ENCODE measurements at regions not wholly inside any gene's neighbourhood (a gene's known extent, or its start where the extent isn't known, plus 50 kb on each side); places are given as distances from the start of the nearest gene placed in this dataset.

DNA sequence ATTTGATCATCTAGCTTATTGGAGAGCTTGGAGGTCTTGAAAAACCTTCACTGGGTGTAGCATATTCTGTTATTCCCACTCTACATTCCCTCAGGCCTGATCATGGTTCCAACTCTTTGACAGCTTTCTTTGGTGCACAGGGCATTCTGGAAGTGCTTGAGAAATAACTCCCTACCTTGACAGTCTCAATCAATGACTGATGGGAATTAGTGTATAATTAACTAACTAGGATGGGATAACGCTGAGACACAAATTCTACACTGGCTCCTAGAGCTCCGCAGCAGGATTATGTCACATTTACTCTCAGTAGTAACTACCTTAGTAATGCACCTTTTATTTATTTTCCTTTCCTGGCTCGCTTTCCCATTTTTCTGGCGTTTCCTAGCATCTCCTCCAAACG lies 236.4 kb downstream of the MAP2K6 start:
- no TSS peak for BruUV-seq (replicated peaks)
- Histone ChIP-seq H3K4me1 (replicated peaks in 1 of 2; ENCODE audit: control insufficient read depth in 2 of 2, insufficient read depth in 2 of 2, low read length in 2 of 2) (no peaks in the 10 kb centered on the region), H3K27me3 (ENCODE audit: control insufficient read depth in 2 of 2, insufficient read depth in 2 of 2, low read length in 2 of 2) (no peaks in the 10 kb centered on the region), H4K20me1 (replicated peaks; ENCODE audit: control insufficient read depth, insufficient read depth, low read length) (no peaks in the 10 kb centered on the region), H3K79me2 (ENCODE audit: control insufficient read depth, insufficient read depth, low read length) (no peaks in the 10 kb centered on the region), H3K4me2 (ENCODE audit: insufficient read depth, low read length) (no peak overlapping the region), H3K9me1 (ENCODE audit: control insufficient read depth, insufficient read depth, low read length) (no peaks in the 10 kb centered on the region), H2AFZ (ENCODE audit: low read depth, low read length) (no peak overlapping the region), H3K9ac (ENCODE audit: insufficient read depth in 1 of 2, low read depth in 2 of 2, low read length in 2 of 2) (no peak overlapping the region), H3K36me3 (ENCODE audit: control insufficient read depth, insufficient read depth, low read length) (no peaks in the 10 kb centered on the region), H3K4me3 (no peak overlapping the region), H3K27ac (ENCODE audit: extremely low read depth, low read depth, low read length) (no peak overlapping the region), H3K9me3 (replicated peaks; ENCODE audit: control insufficient read depth, insufficient read depth, low read depth, low read length) (0 out of 2 replicates have a peak, but pooled peaks cover 2% of the 10 kb centered on the region)
- DNase-seq (ENCODE audit: extremely low read depth in 1 of 4, low spot score in 3 of 4) = no peak
- in situ Hi-C loops (cut with MboI) (no loop called here), intact Hi-C loops (cut with micrococcal nuclease) (no loop called here)
- no peak for FAIRE-seq
- no peak for ATAC-seq
- ChIA-PET CTCF (ENCODE audit: low intra/inter-chr PET ratio) (no interaction called here), POLR2A (no interaction called here)
- WGBS (ENCODE audit: insufficient coverage, low coverage, missing lambda C conversion rate) = 0% methylated on average over 5 of the region's 5 CpGs
- no peak for TF ChIP-seq CREB3L1 (IDR thresholded peaks at IDR 0.05; ENCODE audit: borderline replicate concordance, low read depth)
- no peak for TF ChIP-seq REST (IDR thresholded peaks at IDR 0.05; ENCODE audit: borderline replicate concordance)
- TF ChIP-seq REST (CRISPR knock-in tag; IDR thresholded peaks at IDR 0.05; ENCODE audit: low read depth) = no peak
- TF ChIP-seq XRCC4 (IDR thresholded peaks at IDR 0.05; ENCODE audit: extremely low read depth, insufficient read depth, insufficient read length) = no peak
- TF ChIP-seq CTBP1 (IDR thresholded peaks at IDR 0.05; ENCODE audit: borderline replicate concordance) = no peak
- no peak for TF ChIP-seq ZNF76 (CRISPR knock-in tag; IDR thresholded peaks at IDR 0.05; ENCODE audit: borderline replicate concordance)
- TF ChIP-seq, protein P1, sequence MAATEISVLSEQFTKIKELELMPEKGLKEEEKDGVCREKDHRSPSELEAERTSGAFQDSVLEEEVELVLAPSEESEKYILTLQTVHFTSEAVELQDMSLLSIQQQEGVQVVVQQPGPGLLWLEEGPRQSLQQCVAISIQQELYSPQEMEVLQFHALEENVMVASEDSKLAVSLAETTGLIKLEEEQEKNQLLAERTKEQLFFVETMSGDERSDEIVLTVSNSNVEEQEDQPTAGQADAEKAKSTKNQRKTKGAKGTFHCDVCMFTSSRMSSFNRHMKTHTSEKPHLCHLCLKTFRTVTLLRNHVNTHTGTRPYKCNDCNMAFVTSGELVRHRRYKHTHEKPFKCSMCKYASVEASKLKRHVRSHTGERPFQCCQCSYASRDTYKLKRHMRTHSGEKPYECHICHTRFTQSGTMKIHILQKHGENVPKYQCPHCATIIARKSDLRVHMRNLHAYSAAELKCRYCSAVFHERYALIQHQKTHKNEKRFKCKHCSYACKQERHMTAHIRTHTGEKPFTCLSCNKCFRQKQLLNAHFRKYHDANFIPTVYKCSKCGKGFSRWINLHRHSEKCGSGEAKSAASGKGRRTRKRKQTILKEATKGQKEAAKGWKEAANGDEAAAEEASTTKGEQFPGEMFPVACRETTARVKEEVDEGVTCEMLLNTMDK (IDR thresholded peaks at IDR 0.05; ENCODE audit: borderline replicate concordance, insufficient read depth, low read depth, low read length, poor library complexity, severe bottlenecking) = no peak
- TF ChIP-seq SLC30A9 (CRISPR knock-in tag; IDR thresholded peaks at IDR 0.05) = no peak
- TF ChIP-seq, protein P2, sequence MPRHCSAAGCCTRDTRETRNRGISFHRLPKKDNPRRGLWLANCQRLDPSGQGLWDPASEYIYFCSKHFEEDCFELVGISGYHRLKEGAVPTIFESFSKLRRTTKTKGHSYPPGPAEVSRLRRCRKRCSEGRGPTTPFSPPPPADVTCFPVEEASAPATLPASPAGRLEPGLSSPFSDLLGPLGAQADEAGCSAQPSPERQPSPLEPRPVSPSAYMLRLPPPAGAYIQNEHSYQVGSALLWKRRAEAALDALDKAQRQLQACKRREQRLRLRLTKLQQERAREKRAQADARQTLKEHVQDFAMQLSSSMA (CRISPR knock-in tag; IDR thresholded peaks at IDR 0.05) = no peak
- TF ChIP-seq MCM2 (IDR thresholded peaks at IDR 0.05; ENCODE audit: low read depth) = no peak
- no peak for TF ChIP-seq TAF9B (IDR thresholded peaks at IDR 0.05; ENCODE audit: partially characterized antibody)
- no peak for TF ChIP-seq ZNF717 (CRISPR knock-in tag; IDR thresholded peaks at IDR 0.05)

Measured in K562 (cell line).